DMS153 treated with DMSO at 0.1 percent for 48 hours (cell line): ENCODE measurements at regions not wholly inside any gene's neighbourhood (a gene's known extent, or its start where the extent isn't known, plus 50 kb on each side); places are given as distances from the start of the nearest gene placed in this dataset.

ENCODE experiments used
- DNase-seq: peaks from one replicate; lab custom pipeline; 2025; ENCODE audit not compliant: unreplicated experiment; lab: John Stamatoyannopoulos, UW

DNA sequence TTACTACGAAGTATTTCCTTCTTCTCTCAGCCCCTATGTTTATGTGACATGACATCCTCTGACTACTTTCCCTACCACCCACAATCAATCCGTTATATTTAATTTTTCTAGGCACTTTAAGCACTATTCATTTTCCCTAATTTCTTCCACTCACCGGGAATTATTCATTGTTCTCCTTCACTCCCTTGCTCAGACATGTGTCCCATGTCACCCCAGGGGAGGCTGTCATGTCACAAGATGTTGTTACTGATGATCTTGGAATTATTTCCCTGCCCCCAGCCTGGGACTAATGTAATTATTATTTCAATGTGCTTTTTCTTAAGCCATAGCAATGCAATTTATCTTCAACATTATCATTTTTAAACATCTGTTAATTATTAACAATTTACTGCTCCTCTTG lies 317.2 kb downstream of the PHF14 start:
- DNase-seq: no peak

- DNase-seq: no peak
Measured at GRCh38 chr7:11294218-11294617, 320.5 kb downstream of the PHF14 start.

- no peak for DNase-seq
Measured at GRCh38 chr7:11294965-11295364, 321.3 kb downstream of the PHF14 start.

- DNase-seq: no peak
Measured at GRCh38 chr7:11297126-11297625, 323.5 kb downstream of the PHF14 start.

- no peak for DNase-seq
Measured at GRCh38 chr7:11297764-11298163, 324.1 kb downstream of the PHF14 start.

DNA sequence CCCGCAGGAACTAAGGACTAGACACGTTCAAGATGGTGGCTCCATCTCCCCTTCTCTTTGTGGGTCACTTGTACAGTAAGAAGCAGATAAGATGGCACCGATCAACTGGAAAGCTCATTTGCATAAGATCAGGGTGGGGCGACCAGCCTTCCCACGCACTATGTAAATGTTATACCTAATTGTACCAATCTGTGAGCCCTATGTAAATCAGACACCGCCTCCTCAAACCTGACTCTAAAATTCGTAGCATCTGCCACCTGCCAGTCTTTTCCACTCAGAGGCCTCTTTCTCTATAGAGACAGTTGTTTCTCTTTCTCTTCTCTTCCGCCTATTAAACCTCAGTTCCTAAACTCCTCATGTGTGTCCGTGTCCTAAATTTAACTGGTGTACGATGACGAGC lies 324.5 kb downstream of the PHF14 start:
- DNase-seq: no peak

- DNase-seq: no peak
Measured at GRCh38 chr7:11300241-11300640, 326.6 kb downstream of the PHF14 start.

DNA sequence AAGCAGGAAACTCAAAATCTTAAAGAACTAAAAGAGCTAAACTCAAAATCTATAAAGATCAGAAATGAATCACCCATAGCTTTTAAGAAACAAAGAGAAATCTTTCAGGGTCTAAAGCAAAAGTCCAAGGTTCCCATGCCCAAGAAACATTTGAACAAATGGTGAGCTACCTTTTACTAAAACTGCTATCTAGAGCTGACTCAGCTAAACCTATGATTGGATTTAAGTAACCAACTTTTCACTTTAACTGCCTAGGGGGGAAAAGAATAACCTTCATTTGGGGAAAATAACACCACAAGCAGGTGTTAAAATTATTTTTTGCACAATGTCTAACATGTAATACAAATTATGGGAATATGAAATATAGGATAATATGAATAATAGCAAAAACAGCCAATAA lies 328.4 kb downstream of the PHF14 start:
- no peak for DNase-seq

DNA sequence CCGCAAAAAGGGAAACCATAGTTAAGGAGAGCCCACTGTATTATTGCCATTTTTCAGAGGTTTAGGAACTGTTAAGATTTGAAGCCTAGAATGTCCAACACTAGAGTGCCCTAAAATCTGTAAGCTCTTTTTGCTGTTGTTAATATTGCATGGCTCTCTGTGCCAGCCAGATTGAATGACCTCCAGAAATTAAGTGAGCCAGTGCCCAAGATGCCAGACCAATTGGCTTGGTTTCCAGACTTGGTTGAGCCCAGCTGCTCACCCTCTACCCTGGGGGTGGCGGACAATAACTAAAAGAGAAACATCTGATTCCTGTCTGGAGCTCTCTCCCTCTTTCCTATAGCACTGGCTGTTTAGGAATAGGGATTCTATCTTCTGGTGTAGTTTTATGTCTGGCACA lies 340.1 kb downstream of the PHF14 start:
- DNase-seq: no peak

- DNase-seq: no peak
Measured at GRCh38 chr7:11315666-11316258, 342.1 kb downstream of the PHF14 start.

DNA sequence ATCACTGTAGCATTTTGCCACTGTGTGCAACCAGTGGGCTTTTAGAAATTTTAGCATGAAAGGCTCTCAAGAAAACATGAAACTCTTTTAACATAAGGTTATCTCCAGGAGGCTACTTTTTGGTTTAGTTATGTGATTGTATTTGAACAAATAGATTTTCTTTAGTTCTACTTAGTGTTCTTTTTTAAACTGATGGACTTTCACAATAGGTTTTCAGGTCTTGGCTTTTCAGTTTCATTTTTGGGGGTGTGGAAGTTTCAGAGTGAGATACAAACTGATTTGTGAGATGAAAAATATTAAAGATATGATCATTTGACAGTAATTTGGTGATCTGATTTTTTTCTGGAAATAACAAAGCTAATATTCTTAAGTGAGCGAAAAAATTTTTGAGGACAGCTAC lies 344.1 kb downstream of the PHF14 start:
- no peak for DNase-seq

DNA sequence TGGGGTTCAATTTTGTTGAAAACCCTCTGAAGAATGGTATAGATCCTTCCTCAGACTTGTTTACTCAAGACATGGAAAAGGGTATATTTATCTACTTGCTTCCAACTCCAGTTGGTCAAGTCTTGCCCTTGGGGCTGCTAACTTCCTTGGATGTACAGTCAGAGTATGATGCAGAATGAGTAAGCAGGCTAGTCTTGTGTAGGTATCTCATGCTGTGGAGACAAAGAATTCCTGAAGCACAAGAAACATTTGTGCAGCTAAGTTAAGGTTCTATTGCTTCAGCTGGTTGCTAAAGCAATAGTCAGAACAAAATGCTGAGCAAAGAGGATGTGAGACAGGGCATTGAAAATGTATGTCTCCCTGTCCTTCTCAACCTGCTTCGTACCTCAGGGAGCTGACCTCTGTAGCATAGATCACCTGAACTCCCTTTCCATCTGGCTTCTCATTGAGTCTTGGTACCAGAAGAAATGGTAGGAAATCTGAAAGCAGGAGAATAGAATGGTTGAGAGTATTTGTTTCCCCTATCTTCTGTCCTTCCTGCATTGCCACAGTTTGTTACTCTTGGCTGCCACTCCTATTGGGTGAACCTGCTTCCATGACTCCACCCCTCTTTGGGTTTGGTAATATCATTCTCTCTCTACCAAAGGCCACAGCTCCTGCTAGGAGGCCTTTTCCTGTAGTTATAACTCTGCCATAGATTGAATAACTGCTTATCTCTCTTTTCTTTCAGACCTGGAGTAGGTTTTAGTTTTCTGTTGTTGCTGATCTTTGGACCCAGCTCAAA lies 346.0 kb downstream of the PHF14 start:
- DNase-seq: no peak
